Esophagus mucosa (tissue), 1 donor: ENCODE measurements at regions not wholly inside any gene's neighbourhood (a gene's known extent, or its start where the extent isn't known, plus 50 kb on each side); places are given as distances from the start of the nearest gene placed in this dataset.
"Not testable (repeated sequence)": the region's sequence is repeated elsewhere in the genome, so short reads cannot be mapped to it uniquely, and the experiment has no call there.

Experiments
- ATAC-seq: fragments of 200-7000 bp; cut with Tn5 transposase; one replicate; pipeline ENCODE4 v1.9.1; 2020
- donor health status: DM: yes; HTN: yes; CAD: no.

DNA sequence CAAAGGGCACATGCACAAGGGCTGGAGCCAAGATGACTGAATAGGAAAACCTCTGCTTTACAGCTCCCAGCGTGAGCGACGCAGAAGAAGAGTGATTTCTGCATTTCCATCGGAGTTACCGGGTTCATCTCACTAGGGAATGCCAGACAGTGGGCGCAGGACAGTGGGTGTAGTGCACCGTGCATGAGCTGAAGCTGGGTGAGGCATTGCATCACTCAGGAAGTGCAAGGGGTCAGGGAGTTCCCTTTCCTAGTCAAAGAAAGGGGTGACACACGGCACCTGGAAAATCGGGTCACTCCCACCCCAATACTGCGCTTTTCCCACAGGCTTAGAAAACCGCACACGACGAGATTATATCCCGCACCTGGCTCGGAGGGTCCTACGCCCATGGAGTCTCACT lies 64.5 kb upstream of the HTR1E start:
- ATAC-seq = not testable (repeated sequence)

DNA sequence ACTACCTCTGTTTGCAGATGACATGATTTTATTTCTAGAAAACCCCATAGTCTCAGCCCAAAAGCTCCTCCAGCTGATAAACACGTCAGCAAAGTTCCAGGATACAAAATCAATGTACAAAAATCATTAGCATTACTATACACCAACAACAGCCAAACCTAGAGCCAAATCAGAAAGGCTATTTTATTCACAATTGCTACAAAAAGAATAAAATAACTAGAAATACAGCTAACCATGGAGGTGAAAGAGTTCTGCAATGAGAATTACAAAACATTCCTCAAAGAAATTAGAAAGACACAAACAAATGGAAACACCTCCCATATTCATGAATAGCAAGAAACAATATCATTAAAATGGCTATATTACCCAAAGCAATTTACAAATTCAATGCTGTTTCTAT lies 65.6 kb upstream of the HTR1E start:
- no peak for ATAC-seq

DNA sequence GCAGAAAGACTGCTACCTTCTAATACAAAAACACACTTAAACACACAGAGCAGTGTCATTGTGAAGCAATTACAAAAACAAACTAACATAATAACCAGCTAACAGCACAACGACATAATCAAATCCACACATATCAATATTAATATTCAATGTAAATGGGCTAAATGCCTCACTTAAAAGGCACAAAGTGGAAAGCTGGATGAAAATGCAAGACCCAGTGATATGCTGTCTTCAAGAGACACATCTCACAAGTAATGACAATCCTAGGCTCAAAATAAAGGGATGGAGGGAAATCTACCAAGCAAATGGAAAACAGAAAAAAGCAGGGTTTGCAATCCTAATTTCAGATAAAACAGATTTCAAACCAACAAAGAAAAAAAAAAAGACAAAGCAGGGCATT lies 67.8 kb upstream of the HTR1E start:
- ATAC-seq = no peak

DNA sequence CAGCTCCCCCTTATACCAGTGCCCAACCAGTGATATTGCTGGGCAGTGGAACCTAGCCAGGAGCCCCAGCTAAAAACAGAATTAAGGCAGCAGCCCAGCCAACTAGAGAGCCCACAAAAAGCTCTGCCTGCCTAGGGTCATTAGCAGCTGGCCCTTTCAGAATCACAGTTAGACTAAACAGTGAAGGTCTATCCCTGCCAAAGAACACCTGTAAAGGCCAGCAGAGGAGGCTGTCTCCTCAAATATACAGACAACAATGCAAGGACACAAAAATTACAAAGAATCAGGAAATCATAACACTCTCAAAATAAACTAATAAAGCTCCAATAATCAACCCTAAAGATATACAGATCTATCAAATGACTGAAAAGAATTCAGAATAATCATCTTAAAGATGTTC lies 77.8 kb upstream of the HTR1E start:
- no peak for ATAC-seq

DNA sequence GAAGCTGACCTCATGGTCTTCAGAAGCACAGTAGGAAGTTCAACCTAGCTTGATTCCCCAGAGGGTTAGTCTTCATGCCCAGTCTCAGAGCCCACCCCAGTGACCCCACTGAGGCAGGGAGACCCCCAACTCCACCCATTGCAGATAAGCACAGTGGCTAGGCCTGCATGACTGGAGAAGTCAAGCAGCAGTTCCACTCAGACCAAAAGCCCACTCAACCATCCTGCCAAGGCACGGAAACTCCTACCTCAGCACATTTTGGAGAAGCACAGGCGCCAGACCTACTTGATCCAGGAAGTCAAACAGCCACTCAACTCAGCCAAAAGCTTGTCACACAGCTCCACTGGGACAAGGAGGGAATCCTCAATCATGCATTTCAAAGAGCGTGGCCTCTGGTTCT lies 78.4 kb upstream of the HTR1E start:
- no peak for ATAC-seq

DNA sequence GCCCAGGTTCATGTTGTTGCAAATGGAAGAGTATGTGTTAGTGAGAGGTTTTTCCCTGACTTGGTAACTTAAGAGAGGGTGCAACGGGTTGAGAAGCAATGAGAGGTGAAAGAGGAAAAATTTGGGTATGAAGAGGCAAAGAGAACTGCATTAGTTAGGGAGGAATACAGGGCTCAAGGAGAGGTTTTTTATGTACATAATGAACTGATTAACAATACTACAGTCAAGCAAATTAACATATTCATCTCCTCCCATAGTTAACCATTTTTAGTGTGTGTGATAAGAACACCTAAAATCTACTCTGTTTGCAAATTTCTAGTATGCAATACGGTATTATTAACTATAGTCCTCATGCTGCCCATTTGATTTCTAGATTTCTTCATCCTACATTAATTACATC lies 79.5 kb upstream of the HTR1E start:
- ATAC-seq = no peak

DNA sequence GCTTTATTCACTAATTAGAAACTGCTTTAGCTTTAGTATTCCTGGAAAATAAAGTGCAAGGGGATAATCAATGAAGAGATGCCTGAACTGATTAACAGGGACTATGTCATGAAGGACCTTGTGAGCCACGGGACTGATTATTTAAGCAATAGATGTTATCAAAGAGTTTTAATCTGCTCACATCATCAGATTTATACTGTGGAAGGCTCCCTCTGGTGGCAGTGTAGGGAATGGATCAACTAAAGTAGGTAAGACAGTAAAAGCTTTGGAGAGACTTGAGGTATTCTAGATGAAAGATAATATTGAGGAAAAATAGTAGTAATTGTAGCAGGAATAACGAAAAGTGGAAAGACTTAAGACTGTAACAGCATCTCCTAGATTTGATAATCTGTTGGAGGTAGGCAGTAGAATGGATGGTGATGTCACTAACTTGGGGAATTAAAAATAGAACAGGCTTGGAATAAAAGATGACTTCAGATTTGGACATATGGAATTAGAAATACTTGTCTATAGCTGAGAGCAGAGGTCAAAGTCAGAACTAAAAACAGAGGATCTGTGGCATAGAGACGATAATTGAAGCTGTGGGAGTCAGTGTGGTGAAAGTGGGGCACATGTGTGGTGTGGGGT lies 80.3 kb upstream of the HTR1E start:
- ATAC-seq = no peak

DNA sequence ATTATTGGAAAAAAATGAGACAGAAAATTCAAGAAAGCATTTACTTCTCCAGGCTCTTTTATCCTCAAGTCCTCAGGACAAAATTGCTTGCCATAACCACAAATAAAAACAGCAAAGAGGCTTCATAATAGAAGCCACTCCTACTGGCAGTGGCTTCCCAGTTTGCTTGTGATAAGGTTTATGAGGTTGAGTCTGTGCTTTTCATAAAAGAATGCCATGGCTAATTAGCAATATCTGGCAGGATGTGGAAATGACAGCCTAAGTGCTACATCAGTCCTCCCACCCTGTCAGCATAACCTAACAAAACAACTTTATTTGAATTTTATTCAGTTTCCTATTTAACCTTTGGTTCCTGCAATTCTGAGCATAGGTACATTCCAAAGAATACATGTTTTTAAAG lies 80.9 kb upstream of the HTR1E start:
- ATAC-seq = no peak

DNA sequence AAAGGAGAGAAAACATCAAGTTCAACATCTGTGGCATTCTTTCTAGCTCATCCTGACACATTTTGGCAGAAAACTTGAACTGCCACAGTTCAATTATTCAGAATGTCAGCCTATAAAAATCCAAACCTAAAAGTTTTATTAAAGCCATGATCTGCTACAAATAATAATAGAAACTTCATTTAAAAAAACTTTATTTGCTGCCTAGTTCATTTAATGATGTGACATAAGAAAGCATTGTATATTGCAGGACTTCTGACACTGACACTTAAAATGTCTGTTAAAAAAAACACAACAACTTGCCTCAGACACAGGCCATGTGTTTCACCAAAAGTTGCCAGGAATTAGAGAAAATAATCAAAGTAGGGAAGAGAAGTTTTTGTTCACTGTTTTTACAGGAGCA lies 88.3 kb upstream of the HTR1E start:
- ATAC-seq = no peak

DNA sequence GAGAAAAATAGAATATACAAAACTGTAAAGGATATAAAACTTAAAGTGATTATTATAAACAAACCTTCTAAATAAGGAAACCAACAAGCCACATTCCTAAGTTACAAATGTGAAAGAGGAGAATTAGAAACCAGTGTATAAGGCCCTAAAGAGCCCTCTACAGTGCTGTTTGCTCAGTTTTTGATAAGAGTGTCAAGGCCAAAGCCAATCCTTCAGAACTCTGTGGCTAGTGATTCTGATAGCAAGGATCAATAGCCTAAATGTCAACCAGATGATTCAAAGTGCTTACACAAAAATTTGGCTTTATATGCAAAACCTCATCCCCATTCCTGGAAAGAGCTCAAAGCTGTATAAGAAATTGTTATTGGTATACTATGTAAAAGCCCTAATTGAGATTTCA lies 104.6 kb upstream of the HTR1E start:
- ATAC-seq = no peak

DNA sequence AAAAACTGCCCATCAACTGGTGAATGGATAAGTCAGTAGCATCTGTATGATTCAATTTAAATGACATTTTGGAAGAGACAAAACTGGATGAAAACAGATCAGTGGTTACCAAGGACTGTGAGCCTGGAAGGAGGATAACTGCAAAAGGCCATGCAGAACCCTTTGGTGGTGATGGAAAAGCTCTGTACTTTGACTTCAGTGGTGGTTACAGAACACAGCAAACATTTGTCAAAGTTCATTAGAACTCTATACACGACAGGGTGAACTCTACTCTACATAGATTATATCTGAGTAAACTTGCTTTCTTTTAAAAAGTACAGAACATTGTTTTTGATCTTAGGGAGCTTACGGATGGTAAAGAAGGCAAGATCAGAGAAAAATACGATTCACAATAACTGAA lies 111.9 kb upstream of the HTR1E start:
- no peak for ATAC-seq

DNA sequence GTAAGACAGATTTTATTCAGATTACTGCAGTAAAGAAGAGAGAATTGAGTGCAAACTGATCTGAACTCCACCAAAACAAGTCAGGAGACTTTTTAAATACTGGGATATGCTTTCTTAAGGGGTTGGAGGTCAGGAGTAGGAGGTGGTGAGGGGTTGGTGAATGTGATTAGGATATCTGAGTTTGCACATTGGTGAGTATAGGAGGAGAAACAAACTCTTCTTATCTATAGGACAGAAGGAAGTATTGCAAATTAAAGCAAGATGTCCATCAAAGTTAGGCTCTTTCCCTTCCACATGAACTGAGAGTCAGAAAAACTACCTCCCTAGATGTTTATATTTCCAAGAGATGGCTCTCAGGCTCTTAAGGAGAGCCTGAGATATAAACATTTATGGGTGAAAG lies 114.6 kb upstream of the HTR1E start:
- no peak for ATAC-seq

DNA sequence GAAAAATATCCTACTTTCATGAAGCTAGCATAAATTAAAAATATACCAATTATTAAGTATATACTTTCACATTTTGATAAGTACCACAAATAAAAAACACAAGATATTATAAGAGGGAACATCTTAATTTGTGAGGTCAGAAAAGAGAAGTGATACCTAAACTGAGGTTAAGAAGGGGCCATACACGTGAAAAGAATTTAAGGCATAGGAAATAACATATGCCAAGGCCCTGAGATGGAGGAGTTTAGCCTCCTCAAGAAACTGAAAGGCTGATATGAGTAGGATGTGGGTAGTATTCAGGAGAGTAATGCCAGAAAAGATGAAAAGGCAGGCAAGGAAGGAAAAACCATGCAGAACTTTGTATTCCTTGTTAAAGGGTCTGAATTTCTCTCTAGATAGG lies 116.6 kb upstream of the HTR1E start:
- no peak for ATAC-seq

DNA sequence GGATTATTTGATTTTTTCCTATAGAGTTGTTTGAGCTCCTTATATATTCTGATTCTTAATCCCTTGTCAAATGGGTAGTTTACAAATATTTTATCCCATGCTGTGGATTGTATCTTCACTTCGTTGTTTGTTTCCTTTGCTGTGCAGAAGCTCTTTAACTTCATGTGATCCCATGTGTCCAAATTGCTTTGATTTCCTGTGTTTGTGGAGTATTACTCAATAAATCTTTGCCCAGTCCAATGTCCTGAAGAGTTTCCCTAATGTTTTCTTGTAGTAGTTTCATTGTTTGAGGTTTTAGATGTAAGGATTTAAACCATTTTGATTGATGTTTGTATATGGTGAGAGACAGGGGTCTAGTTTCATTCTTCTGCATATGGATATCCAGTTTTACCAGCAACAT lies 143.7 kb upstream of the HTR1E start:
- ATAC-seq = no peak

DNA sequence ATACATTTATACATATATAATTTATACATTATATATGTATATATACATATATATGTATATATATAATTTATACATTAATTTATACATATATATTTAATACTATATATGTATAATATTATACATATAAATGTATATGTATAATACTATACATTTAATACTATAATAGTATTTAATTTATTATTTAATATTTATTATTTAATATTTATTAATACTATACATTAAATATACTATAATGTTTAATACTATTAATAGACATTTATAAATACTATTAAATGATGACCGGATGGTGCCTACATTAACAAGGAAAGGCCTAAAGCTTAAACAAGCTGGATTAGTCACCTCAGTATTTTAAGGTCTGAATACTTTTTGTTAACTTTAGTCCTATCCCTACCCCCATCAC lies 145.9 kb upstream of the HTR1E start:
- ATAC-seq = no peak

DNA sequence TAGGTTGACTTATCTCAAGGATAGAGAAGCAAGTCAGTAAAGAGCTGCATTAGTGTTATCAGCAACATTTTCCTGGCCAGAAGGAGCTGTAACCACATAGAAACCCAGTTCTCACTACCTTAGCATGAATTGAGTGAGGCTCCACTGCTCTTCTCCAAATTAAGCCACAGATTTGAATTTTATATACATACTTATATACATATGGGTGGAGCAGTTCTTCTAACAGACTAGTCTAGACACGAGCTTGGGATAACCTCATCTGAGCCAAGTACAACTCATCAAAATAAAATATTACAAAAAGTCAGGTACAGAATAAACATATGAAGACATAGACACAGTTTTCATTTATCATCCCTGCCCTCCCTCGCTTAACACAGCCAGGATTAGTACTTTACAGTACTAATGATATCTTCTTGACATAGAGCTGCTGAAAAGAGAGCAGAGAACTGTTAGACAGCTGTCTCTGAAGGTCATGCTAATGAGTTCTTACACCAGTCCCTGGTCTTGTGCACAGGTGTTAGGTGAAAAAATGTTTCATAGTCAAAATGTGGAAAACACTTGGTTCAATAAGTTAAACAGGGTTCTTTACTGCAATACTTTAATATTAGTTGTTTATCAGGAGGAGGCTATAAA lies 147.4 kb upstream of the HTR1E start:
- no peak for ATAC-seq

DNA sequence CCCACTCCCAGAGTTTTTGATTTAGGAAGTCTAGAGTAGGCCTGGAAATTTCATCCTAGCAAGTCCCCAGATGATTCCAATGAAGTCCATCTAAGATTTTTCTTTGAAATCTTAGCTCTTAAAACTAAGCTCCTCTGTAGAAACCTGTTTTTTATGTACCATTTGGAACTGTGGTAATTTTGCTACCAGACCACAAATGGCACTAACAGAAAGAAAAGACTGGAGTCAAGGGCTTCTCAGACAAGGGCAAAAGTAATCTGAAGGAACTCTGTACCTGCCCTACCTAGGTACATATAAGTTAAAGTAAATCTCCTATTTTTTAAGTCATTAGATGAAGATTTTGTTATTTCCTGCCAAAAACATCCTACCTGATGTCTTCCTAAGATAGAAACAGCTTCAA lies 155.0 kb upstream of the HTR1E start:
- no peak for ATAC-seq

DNA sequence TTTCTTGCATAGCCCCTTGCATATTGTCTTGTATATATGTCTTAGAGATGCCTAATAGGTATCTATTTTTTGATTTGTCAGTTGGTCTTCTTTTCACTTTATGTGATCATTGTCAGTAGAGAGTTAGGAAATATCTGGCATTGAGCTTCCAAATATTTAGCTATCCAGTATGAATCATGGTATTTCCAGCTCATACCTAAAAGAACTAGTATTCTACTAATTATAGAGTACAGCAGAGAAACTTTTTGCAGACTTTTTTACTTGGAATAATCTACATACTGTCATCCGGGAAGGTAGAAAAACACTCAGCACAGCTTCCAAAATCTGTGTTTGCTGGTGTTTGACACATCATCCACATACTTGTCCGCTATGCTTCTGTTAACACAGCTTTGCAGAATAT lies 156.4 kb upstream of the HTR1E start:
- ATAC-seq = no peak

DNA sequence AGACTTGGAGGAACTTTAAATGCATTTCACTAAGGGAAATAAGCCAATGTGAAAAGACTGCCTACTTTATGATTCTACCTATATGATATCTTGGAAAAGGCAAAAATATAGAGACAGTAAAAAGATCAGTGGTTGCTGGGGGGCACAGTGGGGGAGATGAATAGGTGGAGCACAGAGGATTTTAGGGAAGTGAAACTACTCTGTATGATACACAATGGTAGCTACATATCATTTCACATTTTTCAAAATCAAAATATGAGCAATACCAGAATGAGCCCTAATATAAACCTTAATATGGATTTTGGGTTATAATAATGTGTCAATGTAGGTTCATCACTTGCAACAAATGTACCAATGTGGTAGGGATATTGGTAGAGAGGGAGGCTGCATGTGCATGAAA lies 161.4 kb upstream of the HTR1E start:
- no peak for ATAC-seq

DNA sequence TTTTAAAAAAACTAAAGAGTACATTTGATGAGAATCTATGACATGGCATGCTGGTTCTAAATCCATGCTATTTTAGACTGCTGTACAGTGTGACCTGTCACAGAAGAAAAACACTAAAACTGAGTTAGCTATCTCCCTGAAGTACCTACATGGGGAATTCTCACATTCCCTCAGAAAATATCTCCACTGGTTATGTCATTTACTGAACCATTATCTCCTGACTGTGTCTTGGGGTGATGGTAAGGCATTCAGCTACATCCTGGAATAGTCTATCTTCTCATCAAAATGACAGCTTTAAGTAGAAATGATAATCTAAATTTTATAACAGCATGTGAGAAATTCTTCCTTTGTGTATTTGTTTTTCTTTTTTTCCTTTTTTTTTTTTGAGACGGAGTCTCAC lies 172.1 kb upstream of the HTR1E start:
- ATAC-seq = no peak

DNA sequence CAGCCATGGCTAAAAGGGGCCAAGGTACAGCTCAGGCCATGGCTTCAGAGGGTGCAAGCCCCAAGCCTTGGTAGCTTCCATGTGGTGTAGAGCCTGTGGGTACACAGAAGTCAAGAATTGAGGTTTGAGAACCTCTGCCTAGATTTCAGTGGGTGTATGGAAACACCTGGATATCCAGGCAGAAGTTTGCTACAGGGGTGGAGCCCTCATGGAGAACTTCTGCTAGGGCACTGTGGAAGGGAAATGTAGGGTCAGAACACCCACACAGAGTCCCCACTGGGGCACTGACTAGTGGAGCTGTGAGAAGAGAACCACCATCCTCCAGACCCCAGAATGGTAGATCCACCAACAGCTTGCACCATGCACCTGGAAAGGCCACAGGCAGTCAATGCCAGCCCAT lies 177.4 kb upstream of the HTR1E start:
- not testable (repeated sequence) for ATAC-seq

DNA sequence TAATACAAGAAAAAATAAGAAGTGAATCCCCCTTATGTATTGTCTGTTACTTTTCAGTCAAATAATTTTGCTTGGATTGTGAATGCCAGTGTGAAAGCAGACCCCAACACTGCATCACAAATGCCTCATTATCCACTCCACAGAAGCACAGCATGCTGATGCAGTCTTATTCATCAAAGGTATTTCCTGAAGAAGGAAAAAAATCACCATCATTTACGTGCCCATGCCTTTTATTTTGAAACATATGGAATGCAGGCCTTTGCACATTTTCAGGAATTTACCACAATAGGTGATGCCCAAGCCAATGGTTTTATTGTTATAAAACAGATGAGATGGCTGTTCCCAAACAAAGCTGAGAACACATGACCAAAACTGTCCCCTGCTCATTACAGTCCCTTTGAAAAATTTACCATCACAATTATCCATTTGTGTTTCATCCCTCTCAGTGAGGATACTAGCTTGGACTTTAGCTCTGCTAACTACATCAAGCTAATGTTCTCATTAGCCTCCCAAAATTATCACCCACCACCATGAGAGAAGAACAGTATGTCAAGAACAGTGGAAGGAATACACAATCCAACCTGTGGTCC lies 180.6 kb upstream of the HTR1E start:
- ATAC-seq = no peak

DNA sequence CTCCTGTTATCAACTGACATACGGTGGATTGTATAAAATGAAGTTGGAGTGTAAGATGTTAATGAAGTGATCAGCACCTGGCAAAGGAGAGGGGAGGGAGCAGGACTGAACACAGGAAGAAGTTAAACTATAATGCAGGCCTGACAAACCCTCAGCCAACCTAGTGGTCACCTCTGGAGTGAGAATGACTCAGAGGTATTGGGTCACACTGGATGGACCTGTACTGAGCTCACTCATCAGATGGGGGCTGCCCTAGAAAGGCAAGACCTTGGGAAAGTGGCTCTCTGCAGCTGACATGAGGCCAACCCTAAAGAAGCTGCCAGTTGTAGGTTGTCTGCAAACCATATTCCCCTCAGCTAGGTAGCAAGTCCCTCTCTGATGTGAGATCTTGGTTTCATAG lies 193.3 kb upstream of the HTR1E start:
- no peak for ATAC-seq

DNA sequence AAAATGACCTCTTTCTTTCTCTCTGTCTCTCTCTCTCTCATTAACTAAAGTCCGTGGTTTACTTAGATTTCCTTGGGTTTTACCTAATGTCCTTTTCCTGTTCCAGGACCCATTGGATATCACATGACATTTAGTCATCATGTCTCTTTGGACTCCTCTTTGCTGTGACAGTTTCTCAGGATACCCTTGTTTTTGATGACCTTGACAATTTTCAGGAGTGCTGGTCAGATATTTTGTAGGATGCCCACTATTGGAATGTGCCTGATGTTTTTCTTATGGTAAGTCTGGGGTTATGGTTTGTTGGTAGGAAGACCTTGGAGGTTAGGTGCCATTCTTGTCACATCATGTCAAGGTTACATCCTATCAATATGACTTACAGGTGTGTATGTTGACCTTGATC lies 199.2 kb upstream of the HTR1E start:
- ATAC-seq = no peak

DNA sequence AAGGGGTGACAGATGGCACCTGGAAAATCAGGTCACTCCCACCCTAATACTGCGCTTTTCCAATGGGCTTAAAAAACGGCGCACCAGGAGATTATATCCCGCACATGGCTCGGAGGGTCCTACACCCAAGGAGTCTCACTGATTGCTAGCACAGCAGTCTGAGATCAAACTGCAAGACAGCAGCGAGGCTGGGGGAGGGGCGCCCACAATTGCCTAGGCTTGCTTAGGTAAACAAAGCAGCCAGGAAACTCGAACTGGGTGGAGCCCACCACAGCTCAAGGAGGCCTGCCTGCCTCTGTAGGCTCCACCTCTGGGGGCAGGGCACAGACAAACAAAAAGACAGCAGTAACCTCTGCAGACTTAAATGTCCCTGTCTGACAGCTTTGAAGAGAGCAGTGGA lies 205.7 kb upstream of the HTR1E start:
- ATAC-seq = not testable (repeated sequence)
